ENCODE measurements at regions not wholly inside any gene's neighbourhood (a gene's known extent, or its start where the extent isn't known, plus 50 kb on each side); places are given as distances from the start of the nearest gene placed in this dataset.

DNA sequence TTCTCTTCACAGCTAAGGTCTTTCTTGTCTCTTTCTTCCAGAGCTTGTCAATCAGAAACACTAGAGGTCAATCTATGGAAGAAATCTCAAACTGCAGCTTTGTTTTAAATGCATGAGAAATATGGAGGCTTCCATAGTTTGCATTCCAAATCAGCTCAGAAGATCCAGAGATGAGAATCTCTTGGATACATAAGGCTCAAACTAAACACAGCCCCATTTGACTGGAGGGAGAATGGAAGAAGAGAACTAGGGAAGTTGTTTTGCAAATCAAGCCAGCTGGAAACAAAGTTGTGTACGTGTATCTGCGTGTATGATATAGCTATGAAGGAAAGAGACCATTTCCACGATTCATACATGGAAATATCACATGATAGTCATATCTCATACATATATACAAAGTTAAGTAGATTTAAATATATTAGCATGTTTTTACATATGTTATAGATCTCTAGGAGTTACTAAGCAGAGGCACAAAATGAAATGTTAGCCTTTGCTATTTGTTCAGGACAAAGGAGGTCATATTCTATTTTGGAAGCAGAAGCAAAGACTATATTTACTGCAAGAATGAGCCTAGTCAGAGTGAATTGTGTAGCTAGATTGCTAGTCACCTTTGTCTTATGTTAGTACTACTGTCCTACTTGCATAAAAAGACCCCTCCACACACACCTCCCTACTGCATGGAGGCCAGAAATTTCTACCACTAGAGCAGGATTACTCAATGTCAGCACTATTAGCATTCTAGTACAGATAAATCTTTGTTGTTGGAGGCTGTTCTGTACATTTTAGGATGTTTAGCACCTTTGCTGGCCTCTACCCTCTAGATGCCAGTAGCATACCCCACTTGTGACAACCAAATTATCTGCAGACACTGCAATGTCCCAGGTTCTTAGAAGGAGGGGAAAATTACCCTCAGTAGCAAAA lies 303.5 kb upstream of the CHAC2 start:
- TF ChIP-seq, protein P1, sequence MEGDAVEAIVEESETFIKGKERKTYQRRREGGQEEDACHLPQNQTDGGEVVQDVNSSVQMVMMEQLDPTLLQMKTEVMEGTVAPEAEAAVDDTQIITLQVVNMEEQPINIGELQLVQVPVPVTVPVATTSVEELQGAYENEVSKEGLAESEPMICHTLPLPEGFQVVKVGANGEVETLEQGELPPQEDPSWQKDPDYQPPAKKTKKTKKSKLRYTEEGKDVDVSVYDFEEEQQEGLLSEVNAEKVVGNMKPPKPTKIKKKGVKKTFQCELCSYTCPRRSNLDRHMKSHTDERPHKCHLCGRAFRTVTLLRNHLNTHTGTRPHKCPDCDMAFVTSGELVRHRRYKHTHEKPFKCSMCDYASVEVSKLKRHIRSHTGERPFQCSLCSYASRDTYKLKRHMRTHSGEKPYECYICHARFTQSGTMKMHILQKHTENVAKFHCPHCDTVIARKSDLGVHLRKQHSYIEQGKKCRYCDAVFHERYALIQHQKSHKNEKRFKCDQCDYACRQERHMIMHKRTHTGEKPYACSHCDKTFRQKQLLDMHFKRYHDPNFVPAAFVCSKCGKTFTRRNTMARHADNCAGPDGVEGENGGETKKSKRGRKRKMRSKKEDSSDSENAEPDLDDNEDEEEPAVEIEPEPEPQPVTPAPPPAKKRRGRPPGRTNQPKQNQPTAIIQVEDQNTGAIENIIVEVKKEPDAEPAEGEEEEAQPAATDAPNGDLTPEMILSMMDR (IDR thresholded peaks at IDR 0.05), result no peak
- DNase-seq (ENCODE audit: low spot score) (no peak), ATAC-seq (ENCODE audit: low FRiP score) (no peak)

DNA sequence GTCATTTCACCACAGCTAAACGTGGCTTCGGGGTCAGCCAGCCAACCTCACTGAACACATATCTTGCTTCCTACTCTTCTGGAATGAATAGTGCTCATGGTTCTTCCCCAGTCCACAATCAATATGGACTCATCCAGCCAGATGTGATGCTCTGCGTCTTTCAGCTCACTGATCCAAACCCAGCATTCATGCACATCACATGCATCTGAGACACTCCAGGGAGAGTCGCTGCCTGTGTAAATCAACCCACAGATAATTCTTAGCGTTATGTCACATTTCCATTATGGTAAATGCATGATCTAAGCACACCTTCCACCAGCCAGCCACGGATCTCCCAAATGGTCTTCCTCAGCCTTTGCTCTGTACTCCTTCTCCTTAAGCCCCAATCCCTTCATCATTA lies 306.7 kb upstream of the CHAC2 start:
- ATAC-seq (ENCODE audit: low FRiP score) (no peak), DNase-seq (ENCODE audit: low spot score) (no peak)
- TF ChIP-seq, protein P1 (IDR thresholded peaks at IDR 0.05), result no peak

DNA sequence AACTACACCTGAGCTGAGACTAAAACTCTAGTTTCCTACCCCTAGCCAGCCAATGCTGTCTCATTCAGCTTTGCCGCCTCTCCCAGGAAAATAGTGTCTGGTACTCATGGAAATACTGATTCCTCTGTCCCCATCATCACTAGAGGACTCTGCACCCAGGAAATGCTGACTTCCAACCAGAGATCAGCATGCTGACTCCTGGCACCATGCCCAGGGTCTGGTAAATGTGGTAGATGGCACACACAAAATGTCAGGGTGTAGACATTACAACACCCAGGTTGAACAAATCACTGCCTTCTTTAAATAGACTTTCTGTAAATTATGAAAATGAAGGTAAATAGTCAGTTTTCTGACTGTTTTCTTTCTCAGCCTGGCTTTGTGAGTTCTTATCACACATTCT lies 307.3 kb upstream of the CHAC2 start:
- ATAC-seq (ENCODE audit: low FRiP score), result no peak
- TF ChIP-seq, protein P1 (IDR thresholded peaks at IDR 0.05), result no peak
- no peak for DNase-seq (ENCODE audit: low spot score)

DNA sequence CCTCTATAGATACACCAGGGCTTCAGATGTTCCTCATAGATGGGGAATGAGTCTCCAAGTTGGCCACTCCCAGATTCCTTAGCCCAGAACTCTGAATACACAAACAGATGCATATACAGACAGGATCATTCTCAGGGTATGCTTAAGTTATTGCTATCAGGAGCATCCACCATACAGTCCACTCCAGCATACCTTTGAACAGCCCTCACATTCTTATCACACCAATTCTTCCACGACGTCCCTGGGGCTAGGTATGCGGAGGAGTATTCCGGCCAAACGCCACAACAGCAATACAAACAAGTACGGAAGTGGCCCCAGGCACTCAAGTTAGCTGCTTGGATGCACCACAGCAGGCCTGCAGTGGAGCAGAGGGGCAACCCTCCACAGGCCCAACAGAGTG lies 312.5 kb upstream of the CHAC2 start:
- DNase-seq (ENCODE audit: low spot score), result no peak
- TF ChIP-seq, protein P1 (IDR thresholded peaks at IDR 0.05), result no peak
- ATAC-seq (ENCODE audit: low FRiP score), result no peak

DNA sequence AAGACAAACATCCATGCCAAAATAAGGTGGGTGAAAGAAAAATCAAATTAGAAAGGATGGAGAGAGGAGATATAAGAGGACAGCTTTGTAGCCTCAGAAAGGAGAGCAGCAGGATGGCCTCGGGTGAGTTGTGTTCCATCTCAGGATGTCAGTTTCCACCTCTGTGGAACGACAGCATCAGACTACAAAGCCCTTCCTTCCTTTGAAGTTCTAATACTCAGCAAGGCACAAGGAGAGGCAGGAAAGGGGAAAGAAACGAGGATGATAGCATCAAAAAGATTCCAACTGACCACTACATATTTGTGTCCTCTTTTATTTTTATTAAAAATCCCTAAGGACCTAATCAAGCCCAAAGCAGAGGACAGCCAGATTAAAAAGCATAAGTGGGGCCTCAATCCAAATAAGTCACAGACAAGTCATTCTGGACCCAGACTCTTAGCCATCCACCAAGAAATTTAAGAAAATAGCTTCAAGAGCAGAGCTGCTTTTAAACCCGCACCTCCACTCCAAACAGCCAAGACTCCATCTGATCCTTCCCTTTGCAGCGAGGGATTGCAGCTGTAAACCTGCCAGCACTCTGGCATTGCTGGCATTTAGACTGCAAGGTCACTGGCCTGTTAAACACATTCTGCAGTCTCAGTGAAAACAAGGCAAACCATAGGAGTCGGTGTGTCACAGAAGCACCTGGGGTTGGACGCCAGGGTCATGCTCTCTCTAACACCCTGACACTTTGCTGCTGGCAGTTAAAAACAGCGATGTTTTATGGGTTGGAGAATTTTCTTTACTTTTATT lies 314.5 kb upstream of the CHAC2 start:
- TF ChIP-seq, protein P1 (IDR thresholded peaks at IDR 0.05), result no peak
- ATAC-seq (ENCODE audit: low FRiP score), result no peak

DNA sequence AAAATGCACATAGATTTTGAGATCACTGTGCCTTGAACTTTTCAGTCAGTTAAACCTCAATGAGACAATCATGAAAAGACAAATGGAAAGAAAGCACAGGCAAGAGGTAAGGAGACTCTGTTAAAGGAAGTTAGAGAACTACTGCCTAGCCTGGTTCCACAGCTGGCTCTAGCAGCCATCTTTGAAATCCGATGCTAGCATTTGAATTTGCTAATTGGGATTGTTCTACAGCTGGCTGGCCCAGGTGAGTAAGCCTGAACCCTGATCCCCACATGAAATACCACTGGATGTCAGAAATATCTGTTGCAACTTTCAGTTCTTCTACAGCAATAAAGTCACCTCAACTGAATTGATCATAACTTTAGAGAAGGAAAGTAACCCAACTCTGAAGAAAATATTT lies 315.2 kb upstream of the CHAC2 start:
- TF ChIP-seq, protein P1 (IDR thresholded peaks at IDR 0.05), result no peak
- ATAC-seq (ENCODE audit: low FRiP score) (no peak), DNase-seq (ENCODE audit: low spot score) (no peak)

More for the DNA sequence above, 314.5 kb upstream of the CHAC2 start:
- no peak for DNase-seq (ENCODE audit: low spot score)

Measured in omental fat pad (tissue), 3 donors.